Sigmoid colon (tissue), 4 donors: ENCODE measurements at regions not wholly inside any gene's neighbourhood (a gene's known extent, or its start where the extent isn't known, plus 50 kb on each side); places are given as distances from the start of the nearest gene placed in this dataset.

Source experiments
- CTCF ChIP-seq, 4 experiments: fragments of 450-650 bp in 3 of 4; fragments of 200-600 bp in 1 of 4; IDR thresholded peaks; one replicate each; pipeline ENCODE4 v1.5.1; 2016 to 2019; ENCODE audit warnings: antibody characterized with exemption in 4 of 4, mild to moderate bottlenecking in 3 of 4, moderate library complexity in 2 of 4
- EP300 ChIP-seq, 4 donors: sonication (generic); formaldehyde crosslinking; IDR thresholded peaks; one replicate each; pipeline ENCODE4 v1.6.1; 2017; ENCODE audit warnings: antibody characterized with exemption in 4 of 4
- POLR2A ChIP-seq, 2 donors: fragments of 450-650 bp; IDR thresholded peaks; one replicate each; pipeline ENCODE4 v1.6.1; 2016; ENCODE audit warnings: antibody characterized with exemption in 2 of 2, mild to moderate bottlenecking in 2 of 2, moderate library complexity in 2 of 2
- POLR2AphosphoS5 ChIP-seq, 4 donors: sonication (generic); formaldehyde crosslinking; IDR thresholded peaks; one replicate each; pipeline ENCODE4 v1.6.1; 2017; ENCODE audit warnings: antibody characterized with exemption in 4 of 4

GRCh38 chr10:83952314-83952713 is 187.0 kb upstream of the GHITM start:
- no peak for TF ChIP-seq POLR2A (IDR thresholded peaks at IDR 0.05)
- TF ChIP-seq CTCF (IDR thresholded peaks at IDR 0.05) = no peak
- TF ChIP-seq EP300 (IDR thresholded peaks at IDR 0.05) = no peak
- TF ChIP-seq POLR2AphosphoS5 (IDR thresholded peaks at IDR 0.05) = no peak
